T-helper 1 cell treated with Interleukin-12 subunit alpha and Interleukin-12 subunit beta and Interleukin-4 antibody, amounts not matched to agents 30 μg/mL and 1 μg/mL, for 36 hours (primary cell): ENCODE measurements at regions not wholly inside any gene's neighbourhood (a gene's known extent, or its start where the extent isn't known, plus 50 kb on each side); places are given as distances from the start of the nearest gene placed in this dataset.

Experiments used
- H3K27ac Mint-ChIP-seq: one replicate; pipeline ENCODE4 v1.8.0; 2021; ENCODE audit warnings: mild to moderate bottlenecking, mixed read lengths
- H3K27me3 Mint-ChIP-seq: one replicate; pipeline ENCODE4 v1.8.0; 2021; ENCODE audit warnings: low read depth, mixed read lengths
- H3K36me3 Mint-ChIP-seq: one replicate; pipeline ENCODE4 v1.8.0; 2021; ENCODE audit warnings: low read depth, mixed read lengths
- H3K4me1 Mint-ChIP-seq: one replicate; pipeline ENCODE4 v1.8.0; 2021; ENCODE audit warnings: low read depth, mixed read lengths
- H3K4me3 Mint-ChIP-seq: one replicate; pipeline ENCODE4 v1.8.0; 2021; ENCODE audit warnings: mild to moderate bottlenecking, moderate library complexity, mixed read lengths
- H3K9me3 Mint-ChIP-seq: one replicate; pipeline ENCODE4 v1.8.0; 2021; ENCODE audit warnings: mixed read lengths

DNA sequence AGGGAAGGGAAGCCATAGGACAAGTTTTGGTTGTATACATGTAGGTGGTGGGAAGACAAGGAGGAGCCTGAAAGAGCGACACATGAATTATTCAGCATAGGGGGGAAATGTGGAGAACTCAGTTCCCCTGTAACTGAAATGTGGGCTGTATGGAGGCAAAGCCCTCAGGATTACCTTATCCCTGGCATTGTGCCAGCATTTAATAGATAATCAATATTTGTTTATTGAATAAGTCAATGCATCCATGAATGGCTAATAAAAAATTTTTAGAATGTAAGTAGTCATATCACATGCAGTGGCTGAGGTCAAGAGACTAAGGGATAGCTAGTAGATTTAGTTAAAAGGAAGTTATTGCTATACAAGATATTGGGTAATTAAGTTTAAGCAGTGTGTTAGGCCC lies 232.4 kb downstream of the SNAPC1 start:
- Mint-ChIP-seq H3K9me3 (no peaks in the 10 kb centered on the region), H3K27me3 (no peaks in the 10 kb centered on the region)

DNA sequence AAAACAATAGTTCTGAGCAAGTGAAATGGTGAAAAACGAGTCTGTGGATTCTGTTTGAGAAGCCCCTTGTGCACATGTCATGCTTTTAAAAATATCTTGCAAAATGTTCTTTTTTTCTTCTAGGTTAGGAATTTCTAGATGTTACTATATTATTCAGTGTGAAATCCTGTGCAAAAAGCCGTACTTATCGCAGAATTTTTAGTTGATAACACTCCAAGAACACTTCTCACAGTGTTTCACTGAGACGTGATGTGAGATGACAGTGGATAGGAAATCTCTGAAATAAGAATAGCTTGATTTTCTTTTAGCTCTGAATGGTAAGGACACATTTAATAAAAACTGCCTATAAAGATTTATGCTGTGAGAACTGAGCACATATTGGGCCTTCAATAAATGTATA lies 234.5 kb downstream of the SNAPC1 start:
- Mint-ChIP-seq H3K27me3 (no peaks in the 10 kb centered on the region), H3K4me1 (no peaks in the 10 kb centered on the region), H3K4me3 (no peak overlapping the region), H3K27ac (no peak overlapping the region), H3K36me3 (no peaks in the 10 kb centered on the region), H3K9me3 (no peaks in the 10 kb centered on the region)

More for the DNA sequence above, 232.4 kb downstream of the SNAPC1 start:
- Mint-ChIP-seq H3K36me3 (no peaks in the 10 kb centered on the region), H3K4me3 (no peak overlapping the region), H3K4me1 (no peaks in the 10 kb centered on the region), H3K27ac (no peak overlapping the region)

DNA sequence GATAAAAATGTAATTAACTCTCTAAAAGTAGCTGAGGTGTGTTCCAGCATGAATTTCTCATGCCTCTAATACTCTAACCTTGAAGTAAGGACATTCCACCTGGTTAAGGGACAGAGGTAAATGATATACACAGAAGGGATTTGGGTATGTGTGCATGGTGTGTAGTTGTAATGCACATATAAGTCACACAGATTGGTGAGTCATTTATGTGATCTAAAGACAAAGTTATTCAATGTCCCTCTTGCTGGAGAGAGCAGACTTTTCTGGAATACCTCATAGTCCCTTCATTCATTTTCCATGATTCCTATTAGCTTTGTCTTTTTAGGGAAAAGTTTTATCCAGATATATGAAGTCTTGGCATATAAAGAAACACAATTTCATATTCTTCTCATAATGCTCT lies 234.9 kb downstream of the SNAPC1 start:
- no peaks in the 10 kb centered on the region for H3K27me3 Mint-ChIP-seq
- H3K27ac Mint-ChIP-seq, result no peak overlapping the region
- no peak overlapping the region for H3K4me3 Mint-ChIP-seq
- H3K4me1 Mint-ChIP-seq, result no peaks in the 10 kb centered on the region
- no peaks in the 10 kb centered on the region for H3K9me3 Mint-ChIP-seq
- no peaks in the 10 kb centered on the region for H3K36me3 Mint-ChIP-seq

DNA sequence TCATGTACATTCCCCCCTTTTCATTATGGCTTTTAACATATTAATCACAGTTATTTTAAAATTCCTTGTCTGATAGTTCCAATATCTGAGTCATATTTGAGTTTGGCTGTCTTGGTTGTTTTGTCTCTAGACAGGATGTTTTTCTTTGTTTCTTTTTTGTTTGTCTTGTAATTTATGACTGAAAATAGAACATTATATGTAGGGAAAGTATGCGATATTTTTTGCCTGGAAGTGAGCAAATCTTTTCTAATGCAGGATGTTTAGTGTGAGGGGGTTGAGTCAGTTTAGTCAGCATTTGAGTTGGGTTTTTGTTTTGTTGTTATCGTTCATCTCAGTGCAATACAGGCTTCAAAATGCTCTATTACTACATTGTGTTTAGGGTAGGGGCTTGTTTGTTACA lies 239.7 kb downstream of the SNAPC1 start:
- Mint-ChIP-seq H3K4me1 (no peaks in the 10 kb centered on the region), H3K27me3 (no peaks in the 10 kb centered on the region), H3K27ac (no peak overlapping the region), H3K4me3 (no peak overlapping the region), H3K9me3 (no peaks in the 10 kb centered on the region), H3K36me3 (no peaks in the 10 kb centered on the region)

DNA sequence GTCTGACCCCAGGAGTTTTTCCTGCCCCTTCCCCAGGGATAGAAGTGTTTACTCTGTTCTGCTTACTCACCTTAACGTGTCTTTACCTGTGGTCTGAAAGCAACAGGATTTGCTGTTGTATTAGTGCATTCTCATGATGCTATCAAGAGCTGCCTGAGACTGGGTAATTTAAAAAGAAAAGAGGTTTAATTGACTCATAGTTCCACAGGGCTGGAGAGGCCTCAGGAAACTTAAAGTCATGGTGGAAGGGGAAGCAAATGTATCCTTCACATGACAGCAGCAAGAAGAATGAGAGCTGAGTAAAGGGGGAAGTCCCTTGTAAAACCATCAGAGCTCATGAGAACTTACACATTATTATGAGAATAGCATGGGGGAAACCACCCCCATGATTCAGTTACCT lies 240.4 kb downstream of the SNAPC1 start:
- H3K27ac Mint-ChIP-seq, result no peak overlapping the region

DNA sequence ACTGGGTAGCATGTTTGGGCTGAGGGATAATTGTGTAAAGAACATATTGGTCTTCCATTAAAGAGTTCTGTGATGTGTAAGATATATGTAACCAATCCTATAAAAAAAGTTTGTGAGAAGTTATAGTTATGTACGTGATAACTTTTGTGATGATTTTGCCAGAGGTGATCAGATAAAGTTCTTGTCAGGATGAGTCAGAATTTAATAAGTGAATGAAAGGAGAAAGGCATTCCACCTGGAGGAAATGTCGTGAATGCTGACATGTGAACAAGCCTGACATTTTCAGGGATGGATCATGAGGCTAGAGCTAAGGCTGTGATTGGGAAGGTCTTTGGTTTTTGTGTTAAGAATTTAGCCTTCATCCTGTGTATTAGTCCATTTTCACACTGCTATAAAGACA lies 241.5 kb downstream of the SNAPC1 start:
- H3K4me3 Mint-ChIP-seq, result no peak overlapping the region
- no peak overlapping the region for H3K27ac Mint-ChIP-seq
- H3K4me1 Mint-ChIP-seq, result no peaks in the 10 kb centered on the region
- H3K27me3 Mint-ChIP-seq, result peaks cover 5% of the 10 kb centered on the region
- no peaks in the 10 kb centered on the region for H3K9me3 Mint-ChIP-seq
- no peaks in the 10 kb centered on the region for H3K36me3 Mint-ChIP-seq

More for the DNA sequence above, 240.4 kb downstream of the SNAPC1 start:
- no peaks in the 10 kb centered on the region for H3K4me1 Mint-ChIP-seq
- no peaks in the 10 kb centered on the region for H3K36me3 Mint-ChIP-seq
- no peaks in the 10 kb centered on the region for H3K27me3 Mint-ChIP-seq
- no peak overlapping the region for H3K4me3 Mint-ChIP-seq
- no peaks in the 10 kb centered on the region for H3K9me3 Mint-ChIP-seq

DNA sequence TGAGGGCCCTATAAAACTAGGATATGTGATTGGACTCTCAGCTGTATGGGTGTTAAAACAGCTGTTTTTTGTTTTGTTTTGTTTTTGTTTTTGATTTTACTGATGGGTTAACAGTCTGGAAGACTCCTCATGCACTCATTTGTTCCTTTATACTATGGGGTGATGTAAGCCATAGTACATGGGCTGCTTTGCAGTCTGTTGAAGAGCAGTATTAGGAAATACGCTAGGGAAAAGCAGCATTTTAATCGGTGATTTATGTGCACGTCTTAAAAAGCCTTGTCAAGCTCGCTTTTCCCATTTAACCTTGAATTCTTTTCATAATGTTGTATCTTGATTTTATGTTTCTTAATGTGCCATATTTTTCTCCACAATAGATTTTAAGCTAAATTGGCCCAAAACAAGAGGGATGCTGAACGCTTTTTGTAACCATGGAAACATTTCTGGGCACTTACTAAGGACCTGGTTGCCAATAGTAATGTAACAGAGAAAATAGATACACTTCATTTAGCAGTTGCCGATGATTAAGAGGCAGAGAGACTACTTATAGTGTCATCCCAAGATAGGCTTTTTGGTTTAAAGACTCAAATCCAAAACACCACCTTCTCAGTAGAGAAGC lies 244.0 kb downstream of the SNAPC1 start:
- Mint-ChIP-seq H3K9me3 (no peaks in the 10 kb centered on the region), H3K4me1 (no peaks in the 10 kb centered on the region), H3K36me3 (no peaks in the 10 kb centered on the region), H3K27ac (no peak overlapping the region), H3K4me3 (no peak overlapping the region), H3K27me3 (peaks cover 14% of the 10 kb centered on the region)

DNA sequence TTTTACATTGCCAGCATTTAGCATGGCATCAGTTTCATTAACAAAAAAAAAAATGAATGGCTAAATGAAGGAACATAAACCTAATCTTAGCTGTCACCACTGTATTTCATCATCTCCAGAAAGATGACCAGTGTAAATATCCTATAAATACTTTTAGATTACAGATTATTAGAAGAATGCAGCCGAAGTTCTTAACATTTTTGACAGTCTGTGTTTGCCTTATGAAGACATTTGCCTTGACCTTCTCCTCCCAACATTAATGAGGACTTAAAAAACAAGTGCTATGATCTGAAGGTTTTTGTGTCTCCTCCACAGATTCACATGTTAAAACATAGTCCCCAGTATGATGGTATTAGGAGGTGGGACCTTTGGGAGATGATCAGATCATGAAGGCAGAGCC lies 253.0 kb downstream of the SNAPC1 start:
- Mint-ChIP-seq H3K4me1 (no peaks in the 10 kb centered on the region), H3K9me3 (no peaks in the 10 kb centered on the region), H3K27ac (no peak overlapping the region), H3K36me3 (no peaks in the 10 kb centered on the region), H3K27me3 (peaks cover under 1% of the 10 kb centered on the region), H3K4me3 (no peak overlapping the region)

DNA sequence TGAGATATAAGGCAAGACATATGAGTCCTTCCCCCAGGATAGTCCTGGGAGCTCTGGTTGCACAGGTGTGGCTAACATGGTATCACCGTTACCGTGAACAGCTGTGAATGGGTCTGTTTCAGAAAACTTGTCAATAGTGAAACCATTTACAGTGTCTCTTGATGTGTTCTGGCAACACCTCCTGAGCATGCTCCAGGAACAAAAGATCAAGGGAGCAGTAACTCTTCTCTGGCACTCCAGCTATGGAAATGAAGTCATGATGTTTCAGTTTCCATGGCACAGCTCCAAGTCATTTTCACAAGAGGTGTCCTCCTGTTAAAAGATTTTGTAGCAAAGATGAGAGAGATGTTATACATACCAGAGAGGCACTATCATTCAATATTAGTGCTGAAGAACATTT lies 253.7 kb downstream of the SNAPC1 start:
- Mint-ChIP-seq H3K27me3 (no peaks in the 10 kb centered on the region), H3K4me3 (no peak overlapping the region), H3K36me3 (no peaks in the 10 kb centered on the region), H3K9me3 (no peaks in the 10 kb centered on the region), H3K27ac (no peak overlapping the region), H3K4me1 (no peaks in the 10 kb centered on the region)

DNA sequence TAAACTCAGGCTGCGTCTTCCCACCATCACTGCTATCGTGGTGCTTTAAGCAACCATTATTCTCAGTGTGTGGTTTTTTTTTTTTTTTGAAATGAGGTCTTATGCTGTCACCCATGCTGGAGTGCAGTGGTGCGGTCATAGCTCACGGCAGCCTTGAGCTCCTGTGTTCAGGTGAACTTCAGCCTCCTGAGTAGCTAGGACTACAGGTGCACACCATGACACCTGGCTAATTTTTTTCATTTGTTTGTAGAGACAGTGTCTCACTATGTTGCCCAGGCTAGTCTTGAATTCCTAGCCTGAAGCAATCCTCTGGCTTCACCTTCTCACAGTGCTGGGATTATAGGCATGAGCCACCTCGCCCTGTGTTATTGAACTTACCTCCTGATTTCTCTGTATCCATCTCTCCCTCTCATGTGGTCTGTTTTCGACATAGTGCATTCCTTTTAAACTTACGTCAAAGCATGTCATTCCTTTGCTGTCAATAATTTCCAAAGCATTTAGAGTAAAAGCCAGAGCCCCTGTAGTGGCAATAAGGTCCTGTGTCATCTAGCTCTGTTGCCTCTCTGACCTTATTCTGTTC lies 255.5 kb downstream of the SNAPC1 start:
- H3K36me3 Mint-ChIP-seq, result no peaks in the 10 kb centered on the region
- no peaks in the 10 kb centered on the region for H3K27me3 Mint-ChIP-seq
- H3K9me3 Mint-ChIP-seq, result no peaks in the 10 kb centered on the region
- no peak overlapping the region for H3K4me3 Mint-ChIP-seq
- no peak overlapping the region for H3K27ac Mint-ChIP-seq
- H3K4me1 Mint-ChIP-seq, result no peaks in the 10 kb centered on the region

DNA sequence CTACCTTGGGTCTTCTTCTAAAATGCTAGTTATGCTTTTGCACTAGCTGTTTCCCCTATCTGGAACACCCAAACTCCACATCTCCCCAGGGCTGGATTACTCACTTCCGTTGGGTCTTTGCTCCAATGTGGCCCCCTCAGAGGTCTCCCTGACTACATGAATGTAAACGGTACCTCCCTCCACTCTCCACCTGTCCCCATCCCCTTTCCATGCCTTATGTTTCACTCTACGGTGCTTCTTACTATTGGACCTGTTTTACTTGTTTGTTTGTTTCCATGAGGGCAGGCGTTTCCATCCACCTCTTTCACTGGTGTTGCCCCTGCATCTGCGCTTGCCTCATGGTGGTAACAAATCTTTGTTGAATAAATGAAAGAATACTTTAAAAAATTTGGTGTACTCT lies 256.4 kb downstream of the SNAPC1 start:
- peaks cover 8% of the 10 kb centered on the region for H3K27me3 Mint-ChIP-seq
- no peaks in the 10 kb centered on the region for H3K36me3 Mint-ChIP-seq
- no peaks in the 10 kb centered on the region for H3K4me1 Mint-ChIP-seq
- H3K4me3 Mint-ChIP-seq, result no peak overlapping the region
- no peak overlapping the region for H3K27ac Mint-ChIP-seq
- no peaks in the 10 kb centered on the region for H3K9me3 Mint-ChIP-seq

DNA sequence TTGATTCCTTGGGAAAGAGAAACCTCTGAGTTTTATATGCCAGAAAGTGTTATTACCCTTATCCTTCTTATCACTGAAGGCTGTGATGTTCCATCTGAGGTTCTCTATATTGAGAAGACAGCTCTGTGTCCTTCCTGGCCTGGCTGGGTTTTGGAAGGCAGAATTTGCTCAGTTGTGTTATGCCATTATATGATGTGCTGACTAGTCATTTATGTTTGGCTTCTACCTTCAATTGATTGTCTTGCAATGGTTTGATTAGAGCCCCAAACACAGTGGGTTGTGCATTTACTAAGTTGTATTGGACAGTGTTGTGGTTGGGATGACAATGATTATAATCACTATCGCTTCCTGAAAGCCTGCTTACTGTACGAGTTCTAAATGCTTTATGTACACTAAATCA lies 265.7 kb downstream of the SNAPC1 start:
- Mint-ChIP-seq H3K27ac (no peak overlapping the region), H3K27me3 (peaks cover 14% of the 10 kb centered on the region), H3K4me3 (no peak overlapping the region), H3K9me3 (no peaks in the 10 kb centered on the region), H3K4me1 (no peaks in the 10 kb centered on the region), H3K36me3 (no peaks in the 10 kb centered on the region)

DNA sequence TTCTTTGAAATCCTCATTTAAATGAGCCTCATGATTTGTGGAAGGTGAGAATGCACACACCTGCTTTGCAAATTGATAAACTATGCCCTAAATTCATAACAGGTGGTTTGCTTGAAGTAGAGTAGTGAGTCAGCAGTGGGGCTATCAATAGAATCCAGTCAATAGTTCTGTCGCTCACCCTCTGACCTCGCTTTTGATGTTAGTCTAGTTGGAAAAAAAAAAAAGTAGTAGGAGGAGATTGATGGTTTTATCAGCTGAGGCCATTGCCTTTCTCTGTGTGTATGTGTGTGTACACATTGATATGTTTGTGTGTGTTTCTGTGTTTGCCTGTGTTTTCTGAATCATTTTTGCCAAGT lies 267.3 kb downstream of the SNAPC1 start:
- Mint-ChIP-seq H3K4me1 (no peaks in the 10 kb centered on the region), H3K4me3 (no peak overlapping the region), H3K36me3 (no peaks in the 10 kb centered on the region), H3K27ac (no peak overlapping the region), H3K9me3 (no peaks in the 10 kb centered on the region), H3K27me3 (peaks cover 3% of the 10 kb centered on the region)

DNA sequence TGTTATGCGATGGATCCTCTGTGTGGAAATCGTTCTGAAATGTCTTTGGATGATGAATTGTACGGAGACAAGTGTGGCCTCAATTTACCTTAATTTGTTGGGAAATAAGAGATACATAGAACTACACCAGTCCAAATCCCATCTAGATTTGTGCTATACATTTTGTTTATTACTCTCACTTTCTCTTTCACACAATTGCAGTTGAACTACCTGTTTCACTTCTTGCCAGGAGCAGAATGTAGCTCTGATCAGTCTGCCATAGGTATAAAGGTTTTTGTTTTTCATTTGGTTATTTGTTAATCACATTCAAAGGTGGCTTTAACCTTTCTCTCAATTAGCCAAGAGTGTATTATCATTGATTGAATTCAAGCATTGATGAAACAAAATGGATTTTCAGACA lies 268.2 kb downstream of the SNAPC1 start:
- no peak overlapping the region for H3K4me3 Mint-ChIP-seq

DNA sequence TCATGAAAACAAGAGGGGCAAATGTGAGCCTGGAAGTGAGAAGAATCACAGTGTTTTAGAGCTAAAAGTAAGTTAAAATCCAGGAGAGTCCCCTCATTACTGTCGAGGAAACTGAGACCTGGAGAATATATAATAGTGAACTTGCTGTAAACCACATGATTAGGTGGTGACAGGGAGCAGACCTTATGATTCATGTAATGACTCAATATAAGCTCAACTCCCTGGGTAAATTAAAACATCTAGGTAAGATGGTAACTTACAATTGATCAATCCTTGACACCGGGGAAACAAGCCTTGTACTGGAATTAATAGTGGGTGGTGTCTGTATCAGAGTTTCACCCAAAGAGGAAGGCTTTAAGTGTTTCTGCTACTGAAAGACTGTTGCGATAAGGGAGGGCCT lies 269.3 kb downstream of the SNAPC1 start:
- no peaks in the 10 kb centered on the region for H3K36me3 Mint-ChIP-seq
- H3K27me3 Mint-ChIP-seq, result peaks cover 3% of the 10 kb centered on the region
- H3K4me3 Mint-ChIP-seq, result no peak overlapping the region
- H3K4me1 Mint-ChIP-seq, result no peaks in the 10 kb centered on the region
- H3K27ac Mint-ChIP-seq, result no peak overlapping the region
- H3K9me3 Mint-ChIP-seq, result no peaks in the 10 kb centered on the region

More for the DNA sequence above, 268.2 kb downstream of the SNAPC1 start:
- H3K27ac Mint-ChIP-seq, result no peak overlapping the region
- no peaks in the 10 kb centered on the region for H3K4me1 Mint-ChIP-seq
- H3K9me3 Mint-ChIP-seq, result no peaks in the 10 kb centered on the region
- no peaks in the 10 kb centered on the region for H3K36me3 Mint-ChIP-seq
- peaks cover 3% of the 10 kb centered on the region for H3K27me3 Mint-ChIP-seq

DNA sequence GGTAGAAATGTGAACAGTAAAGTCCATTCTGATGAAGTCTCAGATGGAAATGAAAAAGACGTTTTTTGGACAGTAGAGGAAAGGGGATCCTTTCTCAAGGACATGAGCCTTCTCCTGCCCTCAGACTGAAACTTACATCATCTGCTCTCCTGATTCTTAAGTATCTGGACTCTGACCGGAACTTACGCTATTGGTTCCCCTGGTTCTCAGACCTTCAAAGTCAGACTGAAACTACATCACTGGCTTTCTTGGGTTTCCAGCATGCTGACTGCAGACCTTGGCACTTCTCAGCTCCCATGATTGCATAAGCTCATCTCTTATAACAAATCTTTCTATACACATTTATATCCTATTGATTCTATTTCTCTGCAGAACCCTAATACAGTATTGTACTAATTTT lies 291.0 kb downstream of the SNAPC1 start:
- Mint-ChIP-seq H3K27me3 (peaks cover 4% of the 10 kb centered on the region), H3K4me3 (no peak overlapping the region), H3K9me3 (no peaks in the 10 kb centered on the region), H3K27ac (no peak overlapping the region), H3K4me1 (no peaks in the 10 kb centered on the region), H3K36me3 (no peaks in the 10 kb centered on the region)
